ENCODE measurements at regions not wholly inside any gene's neighbourhood (a gene's known extent, or its start where the extent isn't known, plus 50 kb on each side); places are given as distances from the start of the nearest gene placed in this dataset.

GRCh38 chr1:87922885-87923284 lies 594.2 kb downstream of the LMO4 start:
- Mint-ChIP-seq H3K9me3 (no peaks in the 10 kb centered on the region), H3K27ac (no peak overlapping the region), H3K4me3 (no peak overlapping the region), H3K4me1 (peaks cover 5% of the 10 kb centered on the region), H3K27me3 (ENCODE audit: low read depth) (no peaks in the 10 kb centered on the region), H3K36me3 (ENCODE audit: low read depth) (no peaks in the 10 kb centered on the region)
- TF ChIP-seq CTCF (IDR thresholded peaks at IDR 0.05; ENCODE audit: unreplicated experiment in 3 of 3) = no peak

- H3K9me3 Mint-ChIP-seq = peaks cover 10% of the 10 kb centered on the region
- peaks cover 5% of the 10 kb centered on the region for H3K4me1 Mint-ChIP-seq
- H3K36me3 Mint-ChIP-seq (ENCODE audit: low read depth) = peaks cover 5% of the 10 kb centered on the region
- no peak for TF ChIP-seq CTCF (IDR thresholded peaks at IDR 0.05; ENCODE audit: unreplicated experiment in 3 of 3)
- H3K4me3 Mint-ChIP-seq = no peak overlapping the region
- H3K27ac Mint-ChIP-seq = no peak overlapping the region
- H3K27me3 Mint-ChIP-seq (ENCODE audit: low read depth) = no peaks in the 10 kb centered on the region
These were observed 597.6 kb downstream of the LMO4 start for GRCh38 chr1:87926131-87926830.

GRCh38 chr1:87926921-87927320 lies 598.2 kb downstream of the LMO4 start:
- Mint-ChIP-seq H3K36me3 (ENCODE audit: low read depth) (peaks cover 5% of the 10 kb centered on the region), H3K27me3 (ENCODE audit: low read depth) (no peaks in the 10 kb centered on the region)

GRCh38 chr1:87927391-87928280 lies 599.0 kb downstream of the LMO4 start:
- Mint-ChIP-seq H3K4me3 (no peak overlapping the region), H3K4me1 (peaks cover 5% of the 10 kb centered on the region), H3K36me3 (ENCODE audit: low read depth) (peaks cover 5% of the 10 kb centered on the region), H3K9me3 (peaks cover 14% of the 10 kb centered on the region), H3K27me3 (ENCODE audit: low read depth) (no peaks in the 10 kb centered on the region), H3K27ac (no peak overlapping the region)
- TF ChIP-seq CTCF (IDR thresholded peaks at IDR 0.05; ENCODE audit: unreplicated experiment in 3 of 3) = no peak

More at GRCh38 chr1:87926921-87927320, 598.2 kb downstream of the LMO4 start:
- Mint-ChIP-seq H3K27ac (no peak overlapping the region), H3K9me3 (peaks cover 14% of the 10 kb centered on the region), H3K4me3 (no peak overlapping the region), H3K4me1 (peaks cover 5% of the 10 kb centered on the region)
- TF ChIP-seq CTCF (IDR thresholded peaks at IDR 0.05; ENCODE audit: unreplicated experiment in 3 of 3) = no peak

GRCh38 chr1:87928623-87929022 lies 599.9 kb downstream of the LMO4 start:
- Mint-ChIP-seq H3K9me3 (peaks cover 14% of the 10 kb centered on the region), H3K27ac (no peak overlapping the region), H3K4me1 (peaks cover 5% of the 10 kb centered on the region), H3K4me3 (no peak overlapping the region), H3K36me3 (ENCODE audit: low read depth) (peaks cover 5% of the 10 kb centered on the region), H3K27me3 (ENCODE audit: low read depth) (no peaks in the 10 kb centered on the region)
- TF ChIP-seq CTCF (IDR thresholded peaks at IDR 0.05; ENCODE audit: unreplicated experiment in 3 of 3) = no peak

All from nephron (organoid).